SK-N-SH treated with all-trans-retinoic acid at 6 μM for 48 hours (cell line): ENCODE measurements at regions not wholly inside any gene's neighbourhood (a gene's known extent, or its start where the extent isn't known, plus 50 kb on each side); places are given as distances from the start of the nearest gene placed in this dataset.

Source experiments
- CREB5 ChIP-seq: fragments of 250-450 bp; sonication (Bioruptor Pico); IDR thresholded peaks from 2 replicates; pipeline ENCODE4 v1.5.1; 2020; ENCODE audit warnings: low read depth, mild to moderate bottlenecking, moderate library complexity
- CSDC2 ChIP-seq: fragments of 250-450 bp; sonication (Bioruptor Pico); IDR thresholded peaks from 2 replicates; pipeline ENCODE4 v1.5.0; 2020; ENCODE audit warnings: mild to moderate bottlenecking, moderate library complexity
- ESRRG ChIP-seq: fragments of 250-450 bp; sonication (Bioruptor Pico); IDR thresholded peaks from 2 replicates; pipeline ENCODE4 v1.6.1; 2021; ENCODE audit warnings: mild to moderate bottlenecking
- ZFP3 ChIP-seq: fragments of 250-450 bp; sonication (Bioruptor Pico); IDR thresholded peaks from 2 replicates; pipeline ENCODE4 v1.5.0; 2020; ENCODE audit warnings: mild to moderate bottlenecking, moderate library complexity

- no peak for TF ChIP-seq ESRRG (CRISPR knock-in tag)
- no peak for TF ChIP-seq CREB5
- TF ChIP-seq ZFP3 (CRISPR knock-in tag): no peak
- TF ChIP-seq CSDC2 (CRISPR knock-in tag): no peak
Observed at GRCh38 chr16:87032554-87032953, 284.6 kb downstream of the C16orf95 start.
